HepG2 (cell line): ENCODE measurements at regions not wholly inside any gene's neighbourhood (a gene's known extent, or its start where the extent isn't known, plus 50 kb on each side); places are given as distances from the start of the nearest gene placed in this dataset.

ENCODE experiments used
- ATAC-seq: fragments of 200-7000 bp; cut with Tn5 transposase; 3 replicates; pipeline ENCODE4 v1.9.1; 2020; ENCODE audit warnings: mild to moderate bottlenecking, moderate library complexity
- BruUV-seq: library from RNA; stranded (reverse); fragments of 400-500 nt; replicated peaks from 2 replicates; lab custom pipeline; 2021; lab: Mats Ljungman, UMichigan
- CTCF ChIA-PET: fragments of 300-600 bp; formaldehyde crosslinking; extraction: SDS; loops from one replicate; lab custom pipeline; 2021; ENCODE audit warnings: low total read pairs, inconsistent platforms, low intra/inter-chr PET ratio; lab: Yijun Ruan, JAX
- POLR2A ChIA-PET: fragments of 350-600 bp; sonication (Branson Sonifier 250); formaldehyde crosslinking; loops from one replicate; lab custom pipeline; 2020; ENCODE audit warnings: antibody characterized with exemption, inconsistent platforms; lab: Yijun Ruan, JAX
- DNase-seq: peaks from one replicate; pipeline ENCODE4 v3.0.0-alpha.2; 2015; ENCODE audit warnings: low spot score
- FAIRE-seq: peaks from 3 replicates; lab custom pipeline; 2011; peaks lifted over from hg19 to GRCh38; lab: Jason Lieb, UNC
- H2AFZ ChIP-seq: one replicate; pipeline ENCODE4 v1.6.1; 2011; ENCODE audit warnings: low read length, inconsistent platforms
- H3K27ac ChIP-seq: fragments of 300-600 bp; 3 replicates; pipeline ENCODE4 v1.8.0; 2011; ENCODE audit warnings: mixed run types, mild to moderate bottlenecking, mixed read lengths, low read length, inconsistent platforms; ENCODE audit not compliant: insufficient read depth; ENCODE audit errors: extremely low read length
- H3K27me3 ChIP-seq, 2 experiments: fragments of 200-600 bp in 1 of 2; 2 replicates in 1 of 2; 3 replicates in 1 of 2; pipeline versions ENCODE4 v1.6.0 to v1.8.0; 2011; ENCODE audit warnings: low read length in 2 of 2, mild to moderate bottlenecking in 2 of 2, moderate library complexity in 2 of 2, inconsistent platforms in 1 of 2; ENCODE audit not compliant: insufficient read depth in 2 of 2, control insufficient read depth in 1 of 2
- H3K36me3 ChIP-seq, 2 experiments: fragments of 200-600 bp in 1 of 2; replicated peaks in 1 of 2; 2 replicates in 1 of 2; 3 replicates in 1 of 2; pipeline versions ENCODE4 v1.5.1 to v1.8.0; 2011; ENCODE audit warnings: low read length in 2 of 2, inconsistent platforms in 1 of 2; ENCODE audit not compliant: insufficient read depth in 2 of 2, control insufficient read depth in 1 of 2
- H3K4me1 ChIP-seq: 2 replicates; pipeline ENCODE4 v1.5.1; 2012; ENCODE audit warnings: low read length, inconsistent platforms; ENCODE audit not compliant: insufficient read depth
- H3K4me2 ChIP-seq: 2 replicates; pipeline ENCODE4 v1.6.0; 2011; ENCODE audit warnings: low read depth, low read length, inconsistent platforms
- H3K4me3 ChIP-seq, 3 experiments: fragments of 200-600 bp in 1 of 3; sonication (generic), shearing (Covaris generic) in 1 of 3; replicated peaks in 1 of 3; 2 replicates each; pipeline ENCODE4 v1.5.1; 2011 to 2016; ENCODE audit warnings: low read length in 3 of 3, inconsistent platforms in 2 of 3, low read depth in 2 of 3, mild to moderate bottlenecking in 2 of 3, control low read depth in 1 of 3, mixed read lengths in 1 of 3; ENCODE audit not compliant: insufficient read depth in 1 of 3
- H3K79me2 ChIP-seq: one replicate; pipeline ENCODE4 v1.6.1; 2011; ENCODE audit warnings: low read length, inconsistent platforms; ENCODE audit not compliant: insufficient read depth
- H3K9ac ChIP-seq: 2 replicates; pipeline ENCODE4 v1.6.0; 2011; ENCODE audit warnings: mild to moderate bottlenecking, low read depth, low read length, inconsistent platforms; ENCODE audit not compliant: insufficient read depth
- H3K9me3 ChIP-seq: 2 replicates; pipeline ENCODE4 v1.5.1; 2012; ENCODE audit warnings: mild to moderate bottlenecking, low read length
- H4K20me1 ChIP-seq: 2 replicates; pipeline ENCODE4 v1.6.0; 2011; ENCODE audit warnings: inconsistent platforms, mild to moderate bottlenecking, low read length, moderate library complexity; ENCODE audit not compliant: insufficient read depth
- FOXA3 ChIP-seq: IDR thresholded peaks from 2 replicates; pipeline ENCODE4 v1.6.1; 2016; ENCODE audit warnings: missing genetic modification reagents, missing compliant biosample characterization
- HNRNPH1 ChIP-seq: fragments of 200-400 bp; formaldehyde crosslinking; optimal IDR thresholded peaks from 2 replicates; pipeline ENCODE3; 2017; ENCODE audit warnings: mild to moderate bottlenecking, low read depth, low read length
- MTA3 ChIP-seq: sonication (generic); formaldehyde crosslinking; IDR thresholded peaks from 2 replicates; pipeline ENCODE4 v1.4.0; 2020; ENCODE audit warnings: missing genetic modification reagents
- TSC22D2 ChIP-seq: sonication (generic); formaldehyde crosslinking; IDR thresholded peaks from 2 replicates; pipeline ENCODE4 v1.5.1; 2020; ENCODE audit warnings: missing genetic modification reagents, mild to moderate bottlenecking, borderline replicate concordance
- ZBTB38 ChIP-seq: sonication (generic); formaldehyde crosslinking; IDR thresholded peaks from 2 replicates; pipeline ENCODE4 v1.5.1; 2020; ENCODE audit warnings: mild to moderate bottlenecking, missing genetic modification reagents
- ZNF121 ChIP-seq: sonication (generic); formaldehyde crosslinking; IDR thresholded peaks from 2 replicates; pipeline ENCODE4 v1.5.0; 2020; ENCODE audit warnings: mild to moderate bottlenecking, missing genetic modification reagents
- ZNF260 ChIP-seq: sonication (generic); formaldehyde crosslinking; IDR thresholded peaks from 2 replicates; pipeline ENCODE4 v1.4.0; 2020; ENCODE audit warnings: missing genetic modification reagents, low read depth, mild to moderate bottlenecking, borderline replicate concordance
- ZNF749 ChIP-seq: sonication (generic); formaldehyde crosslinking; IDR thresholded peaks from 2 replicates; pipeline ENCODE4 v1.8.0; 2022; ENCODE audit warnings: mild to moderate bottlenecking, missing genetic modification reagents, moderate library complexity, borderline replicate concordance
- ZNF792 ChIP-seq: IDR thresholded peaks from 2 replicates; pipeline ENCODE4 v1.6.1; 2016
- in situ Hi-C: cut with HindIII; loops from 2 replicates; pipeline ENCODE4 v1.10.0; 2017; ENCODE audit warnings: low pct_unique_long_range_greater_than_20kb; ENCODE audit not compliant: extremely low pct_ligation_motif_present
- intact Hi-C: fragments of 100-400 bp; cut with micrococcal nuclease; formaldehyde crosslinking; loops from one replicate; pipeline ENCODE4 v1.10.0; 2022; ENCODE audit not compliant: unreplicated experiment
- TF ChIP-seq, protein P1 (sequence below): sonication (generic); formaldehyde crosslinking; IDR thresholded peaks from 2 replicates; pipeline ENCODE4 v1.8.1; 2022; ENCODE audit warnings: low read depth, mild to moderate bottlenecking, missing genetic modification reagents

DNA sequence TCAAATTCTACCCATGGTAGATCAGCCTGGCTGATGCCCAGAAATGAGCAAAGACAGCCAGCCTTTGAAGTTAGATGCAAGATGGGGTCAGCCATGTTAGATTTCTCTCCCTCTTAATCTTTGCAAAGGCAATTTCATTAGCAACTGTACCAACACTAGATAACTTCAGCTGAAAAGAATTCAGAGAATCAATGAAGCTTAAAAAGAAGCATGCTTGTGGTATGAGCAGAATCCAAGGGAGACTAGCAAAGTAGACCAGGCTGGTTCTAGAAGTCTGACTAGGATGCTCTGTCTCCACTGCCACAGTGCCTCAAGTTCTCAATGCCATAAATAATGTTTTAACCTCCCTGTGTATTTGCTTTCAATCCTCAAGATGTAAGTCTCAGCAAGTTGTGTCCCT lies 247.3 kb downstream of the SLC7A11 start:
- intact Hi-C loops, result no loop called here
- ATAC-seq (no peak), DNase-seq (no peak), FAIRE-seq (no peak)
- H3K79me2 ChIP-seq, result no peaks in the 10 kb centered on the region
- CTCF ChIA-PET, result no interaction called here
- H3K9me3 ChIP-seq, result no peaks in the 10 kb centered on the region
- TF ChIP-seq MTA3 (CRISPR knock-in tag), result no peak
- TF ChIP-seq HNRNPH1, result no peak
- no peak for TF ChIP-seq ZNF749 (CRISPR knock-in tag)
- TF ChIP-seq ZNF260 (CRISPR knock-in tag), result no peak
- no peak for TF ChIP-seq ZNF792
- no peak for TF ChIP-seq FOXA3 (CRISPR knock-in tag)
- no peak for TF ChIP-seq ZBTB38 (CRISPR knock-in tag)
- TF ChIP-seq TSC22D2 (CRISPR knock-in tag), result no peak
- TF ChIP-seq, protein P1, sequence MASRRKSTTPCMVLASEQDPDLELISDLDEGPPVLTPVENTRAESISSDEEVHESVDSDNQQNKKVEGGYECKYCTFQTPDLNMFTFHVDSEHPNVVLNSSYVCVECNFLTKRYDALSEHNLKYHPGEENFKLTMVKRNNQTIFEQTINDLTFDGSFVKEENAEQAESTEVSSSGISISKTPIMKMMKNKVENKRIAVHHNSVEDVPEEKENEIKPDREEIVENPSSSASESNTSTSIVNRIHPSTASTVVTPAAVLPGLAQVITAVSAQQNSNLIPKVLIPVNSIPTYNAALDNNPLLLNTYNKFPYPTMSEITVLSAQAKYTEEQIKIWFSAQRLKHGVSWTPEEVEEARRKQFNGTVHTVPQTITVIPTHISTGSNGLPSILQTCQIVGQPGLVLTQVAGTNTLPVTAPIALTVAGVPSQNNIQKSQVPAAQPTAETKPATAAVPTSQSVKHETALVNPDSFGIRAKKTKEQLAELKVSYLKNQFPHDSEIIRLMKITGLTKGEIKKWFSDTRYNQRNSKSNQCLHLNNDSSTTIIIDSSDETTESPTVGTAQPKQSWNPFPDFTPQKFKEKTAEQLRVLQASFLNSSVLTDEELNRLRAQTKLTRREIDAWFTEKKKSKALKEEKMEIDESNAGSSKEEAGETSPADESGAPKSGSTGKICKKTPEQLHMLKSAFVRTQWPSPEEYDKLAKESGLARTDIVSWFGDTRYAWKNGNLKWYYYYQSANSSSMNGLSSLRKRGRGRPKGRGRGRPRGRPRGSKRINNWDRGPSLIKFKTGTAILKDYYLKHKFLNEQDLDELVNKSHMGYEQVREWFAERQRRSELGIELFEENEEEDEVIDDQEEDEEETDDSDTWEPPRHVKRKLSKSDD, result no peak
- TF ChIP-seq ZNF121, result no peak
- no TSS peak for BruUV-seq
- no peak overlapping the region for H2AFZ ChIP-seq
- no peak overlapping the region for H3K27ac ChIP-seq
- no peaks in the 10 kb centered on the region; a peak in 1 of 5 replicates for H3K27me3 ChIP-seq
- no peaks in the 10 kb centered on the region for H3K36me3 ChIP-seq
- H3K9ac ChIP-seq, result no peak overlapping the region
- in situ Hi-C loops, result no loop called here
- no peaks in the 10 kb centered on the region for H3K4me1 ChIP-seq
- POLR2A ChIA-PET, result no interaction called here
- H3K4me3 ChIP-seq, result no peak overlapping the region
- H4K20me1 ChIP-seq, result no peaks in the 10 kb centered on the region
- no peak overlapping the region for H3K4me2 ChIP-seq
